ENCODE measurements at regions not wholly inside any gene's neighbourhood (a gene's known extent, or its start where the extent isn't known, plus 50 kb on each side); places are given as distances from the start of the nearest gene placed in this dataset.

GRCh38 chr10:104581884-104582601 lies 59.0 kb upstream of the SORCS3 start:
- H4K20me1 ChIP-seq (ENCODE audit: insufficient read depth) = no peaks in the 10 kb centered on the region
- no peaks in the 10 kb centered on the region for H3K9me2 ChIP-seq (ENCODE audit: insufficient read depth)
- CTCF ChIA-PET = no interaction called here
- no peaks in the 10 kb centered on the region for H3F3A ChIP-seq (ENCODE audit: insufficient read depth, low read depth)
- no TSS peak for BruUV-seq (replicated peaks)
- H3K79me2 ChIP-seq (ENCODE audit: low read depth) = no peaks in the 10 kb centered on the region
- H3K4me1 ChIP-seq (replicated peaks; ENCODE audit: insufficient read depth) = no peaks in the 10 kb centered on the region
- no peak overlapping the region for H2AFZ ChIP-seq
- no peaks in the 10 kb centered on the region for H3K36me3 ChIP-seq (ENCODE audit: low read depth)
- no peak overlapping the region for H3K27ac ChIP-seq
- TF ChIP-seq CTCF (conservative IDR thresholded peaks at IDR 0.05) = no peak
- no peak for TF ChIP-seq EZH2 (IDR thresholded peaks at IDR 0.05; ENCODE audit: low read depth)
- no peak overlapping the region for H3K4me3 ChIP-seq
- H3K27me3 ChIP-seq (ENCODE audit: insufficient read depth, low read depth) = peaks cover 11% of the 10 kb centered on the region; the same call in 1 of the 2 replicates
- H3K4me2 ChIP-seq = no peak overlapping the region
- POLR2A ChIA-PET (ENCODE audit: unreplicated experiment) = no interaction called here
- no peaks in the 10 kb centered on the region for H3K9me3 ChIP-seq (ENCODE audit: insufficient read depth, low read depth)
- no peak for DNase-seq
- intact Hi-C loops (cut with micrococcal nuclease; ENCODE audit: unreplicated experiment) = loop anchor here (2.0 kb wide), 1 partner anchor 41 kb away; no protein-coding TSS in a partner anchor

GRCh38 chr10:104582602-104582951 lies 58.5 kb upstream of the SORCS3 start:
- Histone ChIP-seq H4K20me1 (ENCODE audit: insufficient read depth) (no peaks in the 10 kb centered on the region), H3K27me3 (ENCODE audit: insufficient read depth, low read depth) (peaks cover 7% of the 10 kb centered on the region; the same call in 1 of the 2 replicates), H3K4me1 (replicated peaks; ENCODE audit: insufficient read depth) (no peaks in the 10 kb centered on the region), H3K36me3 (ENCODE audit: low read depth) (no peaks in the 10 kb centered on the region), H3K27ac (no peak overlapping the region), H3K9me2 (ENCODE audit: insufficient read depth) (no peaks in the 10 kb centered on the region), H2AFZ (no peak overlapping the region), H3K4me2 (no peak overlapping the region), H3K4me3 (no peak overlapping the region), H3F3A (ENCODE audit: insufficient read depth, low read depth) (no peaks in the 10 kb centered on the region), H3K9me3 (ENCODE audit: insufficient read depth, low read depth) (no peaks in the 10 kb centered on the region), H3K79me2 (ENCODE audit: low read depth) (no peaks in the 10 kb centered on the region)
- intact Hi-C loops (cut with micrococcal nuclease; ENCODE audit: unreplicated experiment) = no loop called here
- no TSS peak for BruUV-seq (replicated peaks)
- CTCF ChIA-PET = no interaction called here
- TF ChIP-seq EZH2 (IDR thresholded peaks at IDR 0.05; ENCODE audit: low read depth) (no peak), CTCF (conservative IDR thresholded peaks at IDR 0.05) (no peak)
- POLR2A ChIA-PET (ENCODE audit: unreplicated experiment) = no interaction called here
- no peak for DNase-seq

GRCh38 chr10:104582966-104583365 lies 58.1 kb upstream of the SORCS3 start:
- CTCF ChIA-PET = no interaction called here
- TF ChIP-seq EZH2 (IDR thresholded peaks at IDR 0.05; ENCODE audit: low read depth) (no peak), CTCF (conservative IDR thresholded peaks at IDR 0.05) (no peak)
- Histone ChIP-seq H3K27me3 (ENCODE audit: insufficient read depth, low read depth) (peaks cover 7% of the 10 kb centered on the region; the same call in 1 of the 2 replicates), H4K20me1 (ENCODE audit: insufficient read depth) (no peaks in the 10 kb centered on the region), H3K4me2 (no peak overlapping the region), H3K4me1 (replicated peaks; ENCODE audit: insufficient read depth) (no peaks in the 10 kb centered on the region), H3K79me2 (ENCODE audit: low read depth) (no peaks in the 10 kb centered on the region), H3K36me3 (ENCODE audit: low read depth) (no peaks in the 10 kb centered on the region), H3K9me2 (ENCODE audit: insufficient read depth) (no peaks in the 10 kb centered on the region), H2AFZ (no peak overlapping the region), H3K4me3 (no peak overlapping the region), H3K9me3 (ENCODE audit: insufficient read depth, low read depth) (no peaks in the 10 kb centered on the region), H3F3A (ENCODE audit: insufficient read depth, low read depth) (no peaks in the 10 kb centered on the region), H3K27ac (no peak overlapping the region)
- BruUV-seq (replicated peaks) = no TSS peak
- DNase-seq = no peak
- POLR2A ChIA-PET (ENCODE audit: unreplicated experiment) = no interaction called here
- intact Hi-C loops (cut with micrococcal nuclease; ENCODE audit: unreplicated experiment) = no loop called here

Data from PC-9 (cell line).